ENCODE measurements at regions not wholly inside any gene's neighbourhood (a gene's known extent, or its start where the extent isn't known, plus 50 kb on each side); places are given as distances from the start of the nearest gene placed in this dataset.

- DNase-seq = no peak
These were observed 408.1 kb downstream of the GADD45G start for GRCh38 chr9:90012949-90013348.

GRCh38 chr9:90013778-90014177 lies 409.0 kb downstream of the GADD45G start:
- DNase-seq = no peak

- no peak for DNase-seq
These were observed 409.6 kb downstream of the GADD45G start for GRCh38 chr9:90014421-90014820.

GRCh38 chr9:90016272-90016671 lies 411.5 kb downstream of the GADD45G start:
- no peak for DNase-seq

GRCh38 chr9:90017679-90018078 lies 412.9 kb downstream of the GADD45G start:
- DNase-seq = no peak

- no peak for DNase-seq
These were observed 413.9 kb downstream of the GADD45G start for GRCh38 chr9:90018688-90019087.

GRCh38 chr9:90019626-90020025 lies 414.8 kb downstream of the GADD45G start:
- DNase-seq = no peak

GRCh38 chr9:90020276-90020871 lies 415.6 kb downstream of the GADD45G start:
- DNase-seq = no peak

GRCh38 chr9:90021216-90021906 lies 416.5 kb downstream of the GADD45G start:
- DNase-seq = no peak

- DNase-seq = no peak
These were observed 417.7 kb downstream of the GADD45G start for GRCh38 chr9:90022474-90022873.

- DNase-seq = no peak
These were observed 419.0 kb downstream of the GADD45G start for GRCh38 chr9:90023861-90024260.

- no peak for DNase-seq
These were observed 419.6 kb downstream of the GADD45G start for GRCh38 chr9:90024409-90024808.

- no peak for DNase-seq
These were observed 420.0 kb downstream of the GADD45G start for GRCh38 chr9:90024823-90025222.

GRCh38 chr9:90025816-90026215 lies 421.0 kb downstream of the GADD45G start:
- DNase-seq = no peak

GRCh38 chr9:90027296-90027790 lies 422.5 kb downstream of the GADD45G start:
- DNase-seq = no peak

- no peak for DNase-seq
These were observed 424.6 kb downstream of the GADD45G start for GRCh38 chr9:90029386-90029785.

GRCh38 chr9:90029996-90030395 lies 425.2 kb downstream of the GADD45G start:
- no peak for DNase-seq

- DNase-seq = no peak
These were observed 427.6 kb downstream of the GADD45G start for GRCh38 chr9:90032296-90033027.

- DNase-seq = no peak
These were observed 428.3 kb downstream of the GADD45G start for GRCh38 chr9:90033028-90033650.

- DNase-seq = no peak
These were observed 429.3 kb downstream of the GADD45G start for GRCh38 chr9:90034071-90034470.

GRCh38 chr9:90035471-90035870 lies 430.7 kb downstream of the GADD45G start:
- DNase-seq = no peak

GRCh38 chr9:90037146-90037797 lies 432.5 kb downstream of the GADD45G start:
- DNase-seq = no peak

- no peak for DNase-seq
These were observed 434.0 kb downstream of the GADD45G start for GRCh38 chr9:90038763-90039162.

Measured in CD4-positive, alpha-beta T cell treated with Interleukin-15 for 1 hour (primary cell).